ENCODE measurements at regions not wholly inside any gene's neighbourhood (a gene's known extent, or its start where the extent isn't known, plus 50 kb on each side); places are given as distances from the start of the nearest gene placed in this dataset.

GRCh38 chr2:10984418-10985135 is 72.8 kb downstream of the KCNF1 start:
- no TSS peak for BruUV-seq (replicated peaks)
- intact Hi-C loops (cut with micrococcal nuclease) (no loop called here), dilution Hi-C loops (cut with MboI; ENCODE audit: extremely low pct_ligation_motif_present, low sequenced_read_pairs) (no loop called here)
- no peak overlapping the region for H3K9ac ChIP-seq (replicated peaks; ENCODE audit: extremely low read depth, insufficient read depth, low read length)
- no peak for FAIRE-seq
- H3K9me1 ChIP-seq (replicated peaks; ENCODE audit: control insufficient read depth, extremely low read depth, insufficient read depth, low read length), result no peaks in the 10 kb centered on the region
- no peak overlapping the region for H3K4me2 ChIP-seq (ENCODE audit: insufficient read depth, low read length)
- POLR2A ChIA-PET, result no interaction called here
- no peak for TF ChIP-seq MAX (IDR thresholded peaks at IDR 0.05; ENCODE audit: insufficient read depth, insufficient read length)
- no peak for TF ChIP-seq MYC (IDR thresholded peaks at IDR 0.05; ENCODE audit: low read depth, low read length)
- no peak for TF ChIP-seq CTCF (IDR thresholded peaks at IDR 0.05; ENCODE audit: extremely low read depth in 1 of 2, insufficient read depth in 1 of 2, low read depth in 1 of 2, low read length in 2 of 2)
- TF ChIP-seq FOS (IDR thresholded peaks at IDR 0.05; ENCODE audit: borderline replicate concordance, insufficient read depth, low read length), result no peak
- no peak for TF ChIP-seq JUN (IDR thresholded peaks at IDR 0.05; ENCODE audit: borderline replicate concordance, insufficient read depth, insufficient read length, low read depth)
- TF ChIP-seq GATA2 (IDR thresholded peaks at IDR 0.05; ENCODE audit: insufficient read depth, insufficient read length, low read depth, low read length), result no peak
- no peak for TF ChIP-seq POLR2A (IDR thresholded peaks at IDR 0.05; ENCODE audit: low read depth, low read length)
- TF ChIP-seq POLR2AphosphoS5 (IDR thresholded peaks at IDR 0.05; ENCODE audit: insufficient read depth, low read depth, low read length), result no peak
- TF ChIP-seq EZH2 (IDR thresholded peaks at IDR 0.05; ENCODE audit: borderline replicate concordance, low read depth, low read length, severe bottlenecking), result no peak
- H3K9me3 ChIP-seq (replicated peaks; ENCODE audit: control insufficient read depth, insufficient read depth, low read length), result no peaks in the 10 kb centered on the region
- H3K4me3 ChIP-seq (replicated peaks in 1 of 3; ENCODE audit: insufficient read depth in 1 of 3, low read depth in 1 of 3, low read length in 3 of 3), result no peak overlapping the region
- CTCF ChIA-PET, result interaction anchor here (1.1 kb wide), 1 partner anchor 11 kb away, joined by 3 read pairs; no protein-coding TSS in a partner anchor
- no peaks in the 10 kb centered on the region for H3K36me3 ChIP-seq (ENCODE audit: control insufficient read depth in 2 of 2, extremely low read depth in 1 of 2, insufficient read depth in 2 of 2, low read length in 2 of 2)
- no peaks in the 10 kb centered on the region for H3K4me1 ChIP-seq (ENCODE audit: control insufficient read depth, extremely low read depth, insufficient read depth, low read length)
- H2AFZ ChIP-seq (ENCODE audit: low read depth, low read length), result no peak overlapping the region
- no peaks in the 10 kb centered on the region for H3K79me2 ChIP-seq (ENCODE audit: control insufficient read depth, insufficient read depth, low read length)
- H3K27me3 ChIP-seq (ENCODE audit: control insufficient read depth in 2 of 2, insufficient read depth in 2 of 2, low read length in 2 of 2), result peaks cover 0 to 3% of the 10 kb centered on the region in 2 experiments
- H4K20me1 ChIP-seq (replicated peaks; ENCODE audit: control insufficient read depth, extremely low read depth, insufficient read depth, low read length), result no peaks in the 10 kb centered on the region
- no peak overlapping the region for H3K27ac ChIP-seq (ENCODE audit: insufficient read depth, low read depth, low read length)
- DNase-seq (ENCODE audit: low read depth, low spot score), result no peak
